ENCODE measurements at regions not wholly inside any gene's neighbourhood (a gene's known extent, or its start where the extent isn't known, plus 50 kb on each side); places are given as distances from the start of the nearest gene placed in this dataset.

- DNase-seq (ENCODE audit: low spot score) (no peak), ATAC-seq (ENCODE audit: low FRiP score) (no peak)
- no peak for TF ChIP-seq CTCF (IDR thresholded peaks at IDR 0.05)
Observed at GRCh38 chr2:199680482-199680881, 170.5 kb downstream of the FTCDNL1 start.

GRCh38 chr2:199679883-199680282 lies 171.1 kb downstream of the FTCDNL1 start:
- DNase-seq (ENCODE audit: low spot score), result no peak
- ATAC-seq (ENCODE audit: low FRiP score), result no peak
- no peak for TF ChIP-seq CTCF (IDR thresholded peaks at IDR 0.05)

GRCh38 chr2:199677881-199678280 lies 173.1 kb downstream of the FTCDNL1 start:
- ATAC-seq (ENCODE audit: low FRiP score), result no peak
- no peak for TF ChIP-seq CTCF (IDR thresholded peaks at IDR 0.05)
- no peak for DNase-seq (ENCODE audit: low spot score)

- ATAC-seq (ENCODE audit: low FRiP score) (no peak), DNase-seq (ENCODE audit: low spot score) (no peak)
- TF ChIP-seq CTCF (IDR thresholded peaks at IDR 0.05), result no peak
Observed at GRCh38 chr2:199668645-199669044, 182.3 kb downstream of the FTCDNL1 start.

GRCh38 chr2:199663157-199663556 lies 187.8 kb downstream of the FTCDNL1 start:
- DNase-seq (ENCODE audit: low spot score) (no peak), ATAC-seq (ENCODE audit: low FRiP score) (no peak)
- no peak for TF ChIP-seq CTCF (IDR thresholded peaks at IDR 0.05)

GRCh38 chr2:199662255-199662654 lies 188.7 kb downstream of the FTCDNL1 start:
- DNase-seq (ENCODE audit: low spot score), result no peak
- no peak for ATAC-seq (ENCODE audit: low FRiP score)
- TF ChIP-seq CTCF (IDR thresholded peaks at IDR 0.05), result no peak

GRCh38 chr2:199660167-199660566 lies 190.8 kb downstream of the FTCDNL1 start:
- ATAC-seq (ENCODE audit: low FRiP score) (no peak), DNase-seq (ENCODE audit: low spot score) (no peak)
- TF ChIP-seq CTCF (IDR thresholded peaks at IDR 0.05), result no peak
